GM18873 (cell line): ENCODE measurements at regions not wholly inside any gene's neighbourhood (a gene's known extent, or its start where the extent isn't known, plus 50 kb on each side); places are given as distances from the start of the nearest gene placed in this dataset.

ENCODE experiments used
- ATAC-seq: cut with Tn5 transposase; IDR thresholded peaks from one replicate; pipeline ENCODE4 v1.9.1; 2021; ENCODE audit warnings: mild to moderate bottlenecking, moderate library complexity, moderate number of reproducible peaks; ENCODE audit not compliant: unreplicated experiment, low FRiP score

- peak; percentile 48 for ATAC-seq
Observed at GRCh38 chr6:149211046-149211571, 106.4 kb upstream of the TAB2 start.

GRCh38 chr6:149212206-149212605 lies 105.3 kb upstream of the TAB2 start:
- ATAC-seq = no peak

- ATAC-seq = no peak
Observed at GRCh38 chr6:149212892-149213801, 104.4 kb upstream of the TAB2 start.

GRCh38 chr6:149213829-149214228 lies 103.7 kb upstream of the TAB2 start:
- no peak for ATAC-seq

- ATAC-seq = no peak
Observed at GRCh38 chr6:149216459-149216858, 101.1 kb upstream of the TAB2 start.

- peak; percentile 87 for ATAC-seq
Observed at GRCh38 chr6:149217466-149217888, 100.0 kb upstream of the TAB2 start.

- no peak for ATAC-seq
Observed at GRCh38 chr6:149218471-149218870, 99.0 kb upstream of the TAB2 start.

- no peak for ATAC-seq
Observed at GRCh38 chr6:149218915-149219314, 98.6 kb upstream of the TAB2 start.

GRCh38 chr6:149220882-149221773 lies 96.4 kb upstream of the TAB2 start:
- ATAC-seq = no peak

GRCh38 chr6:149221774-149222070 lies 95.8 kb upstream of the TAB2 start:
- no peak for ATAC-seq

- no peak for ATAC-seq
Observed at GRCh38 chr6:149223120-149223903, 94.2 kb upstream of the TAB2 start.

GRCh38 chr6:149223904-149224351 lies 93.6 kb upstream of the TAB2 start:
- no peak for ATAC-seq

GRCh38 chr6:149224399-149224798 lies 93.1 kb upstream of the TAB2 start:
- no peak for ATAC-seq

GRCh38 chr6:149225370-149225769 lies 92.1 kb upstream of the TAB2 start:
- no peak for ATAC-seq

- ATAC-seq = no peak
Observed at GRCh38 chr6:149225946-149226345, 91.6 kb upstream of the TAB2 start.

- ATAC-seq = no peak
Observed at GRCh38 chr6:149227796-149228195, 89.7 kb upstream of the TAB2 start.

GRCh38 chr6:149228311-149228955 lies 89.1 kb upstream of the TAB2 start:
- no peak for ATAC-seq

- no peak for ATAC-seq
Observed at GRCh38 chr6:149229096-149229495, 88.4 kb upstream of the TAB2 start.

GRCh38 chr6:149230712-149231460 lies 86.6 kb upstream of the TAB2 start:
- no peak for ATAC-seq
